ENCODE measurements at regions not wholly inside any gene's neighbourhood (a gene's known extent, or its start where the extent isn't known, plus 50 kb on each side); places are given as distances from the start of the nearest gene placed in this dataset.

DNA sequence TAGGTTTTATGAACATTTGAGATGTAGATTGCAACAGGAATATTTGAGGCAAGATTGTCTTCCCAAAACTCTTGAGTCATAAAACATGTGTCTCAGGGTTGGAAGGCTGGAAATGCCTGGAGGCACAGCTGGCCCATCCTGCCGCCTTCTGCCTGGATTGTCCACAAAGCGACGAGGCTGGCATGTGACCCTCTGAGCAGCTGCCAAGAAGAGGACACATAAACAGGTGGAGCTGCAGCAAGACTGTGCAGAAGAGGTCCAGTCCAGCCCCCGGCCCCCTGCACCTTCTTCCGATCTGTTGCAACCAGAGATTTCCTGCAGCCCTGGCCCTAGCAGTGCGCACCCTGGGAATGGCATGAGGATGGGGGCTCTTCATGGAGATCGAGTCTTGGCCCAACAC is 101.9 kb upstream of the BCOR start:
- DNase-seq: no peak
- Histone ChIP-seq H3K9ac (ENCODE audit: low read depth in 2 of 2, low read length in 2 of 2) (no peak overlapping the region), H3K36me3 (no peaks in the 10 kb centered on the region), H3K9me3 (no peaks in the 10 kb centered on the region), H3K27ac (no peak overlapping the region), H3K27me3 (no peaks in the 10 kb centered on the region), H3K4me3 (no peak overlapping the region), H3K4me1 (no peaks in the 10 kb centered on the region)
- intact Hi-C loops (cut with DNase I): no loop called here
- TF ChIP-seq, protein P1, sequence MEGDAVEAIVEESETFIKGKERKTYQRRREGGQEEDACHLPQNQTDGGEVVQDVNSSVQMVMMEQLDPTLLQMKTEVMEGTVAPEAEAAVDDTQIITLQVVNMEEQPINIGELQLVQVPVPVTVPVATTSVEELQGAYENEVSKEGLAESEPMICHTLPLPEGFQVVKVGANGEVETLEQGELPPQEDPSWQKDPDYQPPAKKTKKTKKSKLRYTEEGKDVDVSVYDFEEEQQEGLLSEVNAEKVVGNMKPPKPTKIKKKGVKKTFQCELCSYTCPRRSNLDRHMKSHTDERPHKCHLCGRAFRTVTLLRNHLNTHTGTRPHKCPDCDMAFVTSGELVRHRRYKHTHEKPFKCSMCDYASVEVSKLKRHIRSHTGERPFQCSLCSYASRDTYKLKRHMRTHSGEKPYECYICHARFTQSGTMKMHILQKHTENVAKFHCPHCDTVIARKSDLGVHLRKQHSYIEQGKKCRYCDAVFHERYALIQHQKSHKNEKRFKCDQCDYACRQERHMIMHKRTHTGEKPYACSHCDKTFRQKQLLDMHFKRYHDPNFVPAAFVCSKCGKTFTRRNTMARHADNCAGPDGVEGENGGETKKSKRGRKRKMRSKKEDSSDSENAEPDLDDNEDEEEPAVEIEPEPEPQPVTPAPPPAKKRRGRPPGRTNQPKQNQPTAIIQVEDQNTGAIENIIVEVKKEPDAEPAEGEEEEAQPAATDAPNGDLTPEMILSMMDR (IDR thresholded peaks at IDR 0.05): no peak

DNA sequence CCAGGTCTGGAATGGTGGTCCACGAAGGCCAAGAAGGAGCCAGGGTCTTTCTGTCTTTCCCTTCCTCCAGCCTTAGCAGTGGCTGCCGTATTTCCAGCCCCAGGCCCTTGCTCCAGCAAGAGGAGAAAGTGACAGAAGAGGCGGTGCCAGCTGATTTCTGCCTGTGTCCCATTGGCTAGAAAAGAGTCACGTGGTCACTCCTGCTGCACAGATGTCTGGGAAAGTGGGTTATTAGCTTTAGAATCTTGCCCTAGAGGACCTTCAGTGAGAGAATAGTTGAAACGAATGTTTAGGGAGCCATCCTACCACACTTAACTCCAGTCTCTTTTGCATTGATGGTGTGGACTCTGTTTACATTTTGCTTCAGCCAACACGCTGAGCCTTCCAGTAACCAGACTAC is 99.3 kb upstream of the BCOR start:
- Histone ChIP-seq H3K4me3 (no peak overlapping the region), H3K27me3 (no peaks in the 10 kb centered on the region), H3K4me1 (no peaks in the 10 kb centered on the region), H3K9me3 (no peaks in the 10 kb centered on the region), H3K36me3 (no peaks in the 10 kb centered on the region), H3K9ac (ENCODE audit: low read depth in 2 of 2, low read length in 2 of 2) (no peak overlapping the region), H3K27ac (no peak overlapping the region)
- no peak for DNase-seq
- intact Hi-C loops (cut with DNase I): no loop called here
- TF ChIP-seq, protein P1 (IDR thresholded peaks at IDR 0.05): no peak

DNA sequence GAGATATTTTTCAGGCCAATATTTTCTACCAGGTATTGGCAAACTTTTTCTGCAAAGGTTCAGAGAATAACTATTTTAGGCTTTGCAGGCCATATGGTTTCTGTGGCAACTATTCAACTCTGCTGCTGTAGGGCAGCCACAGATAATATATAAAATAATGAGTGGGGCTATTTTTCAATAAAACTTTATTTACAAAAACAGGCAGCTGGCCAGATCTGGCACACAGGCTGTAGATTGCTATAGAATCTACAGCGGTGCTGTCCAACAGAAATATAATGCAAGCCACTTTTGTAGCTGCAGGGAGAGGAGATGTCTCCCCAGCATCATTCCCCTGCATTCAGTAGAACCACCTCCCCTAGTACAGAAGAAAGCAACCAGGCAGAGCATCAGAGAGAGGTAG is 97.6 kb upstream of the BCOR start:
- Histone ChIP-seq H3K4me3 (no peak overlapping the region), H3K27me3 (no peaks in the 10 kb centered on the region), H3K9me3 (no peaks in the 10 kb centered on the region), H3K4me1 (no peaks in the 10 kb centered on the region), H3K27ac (no peak overlapping the region), H3K9ac (ENCODE audit: low read depth in 2 of 2, low read length in 2 of 2) (no peak overlapping the region), H3K36me3 (no peaks in the 10 kb centered on the region)
- no peak for DNase-seq
- TF ChIP-seq, protein P1 (IDR thresholded peaks at IDR 0.05): no peak
- intact Hi-C loops (cut with DNase I): no loop called here

DNA sequence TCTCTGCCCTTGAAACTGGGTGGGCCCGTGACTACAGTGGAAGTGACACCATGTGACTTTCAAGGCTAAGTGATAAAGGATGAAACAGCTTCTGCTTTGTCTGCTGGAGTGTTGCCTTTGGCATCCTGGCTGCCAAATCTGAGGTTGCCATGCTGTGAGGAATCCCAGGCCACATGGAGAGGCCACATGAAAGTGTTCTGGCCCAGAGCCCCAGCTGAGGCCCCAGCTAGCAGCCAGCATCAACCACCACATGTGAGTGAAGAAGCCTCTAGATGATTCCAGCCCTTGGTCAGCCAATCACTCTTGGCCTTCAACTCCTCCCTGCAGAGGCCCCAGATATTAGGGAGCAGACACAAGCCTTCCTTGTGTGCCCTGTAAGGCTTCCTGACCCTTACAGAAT is 94.4 kb upstream of the BCOR start:
- Histone ChIP-seq H3K9ac (ENCODE audit: low read depth in 2 of 2, low read length in 2 of 2) (no peak overlapping the region), H3K36me3 (no peaks in the 10 kb centered on the region), H3K27ac (no peak overlapping the region), H3K4me1 (no peaks in the 10 kb centered on the region), H3K27me3 (no peaks in the 10 kb centered on the region), H3K9me3 (no peaks in the 10 kb centered on the region), H3K4me3 (no peak overlapping the region)
- no peak for DNase-seq
- intact Hi-C loops (cut with DNase I): no loop called here
- TF ChIP-seq, protein P1 (IDR thresholded peaks at IDR 0.05): no peak

DNA sequence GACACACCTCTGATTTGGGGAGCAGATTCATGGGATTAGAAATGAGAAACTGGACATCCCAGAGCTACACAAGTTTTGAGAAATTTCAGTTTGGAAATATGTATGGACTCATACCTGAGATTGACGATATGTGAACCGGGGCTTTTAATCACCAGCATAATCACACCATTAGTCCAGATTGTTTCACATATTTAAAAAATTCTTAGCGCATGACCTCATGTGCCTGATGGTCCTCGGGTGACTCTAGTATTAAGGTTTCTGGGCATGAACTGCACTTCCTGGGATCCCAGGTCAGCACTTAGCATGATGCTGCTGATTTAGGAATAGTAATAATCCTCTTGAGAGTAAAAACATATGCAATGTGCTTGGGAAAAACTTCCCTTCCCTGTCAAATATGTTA is 91.9 kb upstream of the BCOR start:
- H3K27ac ChIP-seq: no peak overlapping the region
- no peak overlapping the region for H3K9ac ChIP-seq (ENCODE audit: low read depth in 2 of 2, low read length in 2 of 2)
- TF ChIP-seq, protein P1 (IDR thresholded peaks at IDR 0.05): no peak
- no peak overlapping the region for H3K4me3 ChIP-seq
- no peaks in the 10 kb centered on the region for H3K36me3 ChIP-seq
- no peaks in the 10 kb centered on the region for H3K4me1 ChIP-seq
- H3K9me3 ChIP-seq: no peaks in the 10 kb centered on the region
- no peak for DNase-seq
- no peaks in the 10 kb centered on the region for H3K27me3 ChIP-seq
- intact Hi-C loops (cut with DNase I): no loop called here
